HG02852 (cell line): ENCODE measurements at regions not wholly inside any gene's neighbourhood (a gene's known extent, or its start where the extent isn't known, plus 50 kb on each side); places are given as distances from the start of the nearest gene placed in this dataset.

Source experiments
- ATAC-seq: cut with Tn5 transposase; IDR thresholded peaks from one replicate; pipeline ENCODE4 v1.9.1; 2021; ENCODE audit warnings: mild to moderate bottlenecking, moderate library complexity; ENCODE audit not compliant: unreplicated experiment

DNA sequence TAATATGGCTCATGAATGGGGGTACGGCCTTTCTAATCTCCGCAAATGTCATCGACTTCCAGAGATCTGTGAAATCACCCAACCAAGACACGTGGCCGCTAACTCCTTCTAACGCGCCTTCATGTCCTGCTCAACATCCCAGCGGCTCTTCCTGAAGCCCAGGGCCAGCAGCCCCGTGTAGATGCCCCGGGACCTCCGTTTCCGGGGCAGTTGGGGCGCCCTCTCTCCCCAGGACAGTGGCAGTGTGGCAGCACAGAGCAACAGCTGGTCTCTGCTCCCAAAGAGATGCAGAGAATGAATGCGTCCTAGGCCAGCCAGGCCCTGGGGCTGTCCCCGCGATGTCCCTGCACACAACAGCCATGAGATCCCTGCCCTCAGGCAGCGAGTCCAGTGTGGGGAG lies 153.5 kb downstream of the RBFOX3 start:
- no peak for ATAC-seq

DNA sequence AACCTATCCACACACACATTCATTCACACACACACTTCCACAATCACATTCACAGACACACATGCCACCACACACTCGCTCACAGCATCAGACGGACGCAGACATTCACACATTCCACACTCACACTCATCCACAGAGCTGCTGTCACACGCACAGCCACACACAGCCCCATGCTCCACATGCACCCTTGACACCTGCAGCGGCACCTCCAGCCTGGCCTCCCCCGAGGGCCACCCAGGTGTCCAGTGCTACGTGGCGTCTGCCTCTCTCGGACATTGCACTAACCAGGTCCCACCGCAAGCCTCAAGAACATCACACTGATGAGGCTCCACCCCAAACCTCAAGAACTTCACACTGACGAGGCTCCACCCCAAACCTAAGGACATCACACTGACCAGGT lies 155.2 kb downstream of the RBFOX3 start:
- ATAC-seq = no peak

DNA sequence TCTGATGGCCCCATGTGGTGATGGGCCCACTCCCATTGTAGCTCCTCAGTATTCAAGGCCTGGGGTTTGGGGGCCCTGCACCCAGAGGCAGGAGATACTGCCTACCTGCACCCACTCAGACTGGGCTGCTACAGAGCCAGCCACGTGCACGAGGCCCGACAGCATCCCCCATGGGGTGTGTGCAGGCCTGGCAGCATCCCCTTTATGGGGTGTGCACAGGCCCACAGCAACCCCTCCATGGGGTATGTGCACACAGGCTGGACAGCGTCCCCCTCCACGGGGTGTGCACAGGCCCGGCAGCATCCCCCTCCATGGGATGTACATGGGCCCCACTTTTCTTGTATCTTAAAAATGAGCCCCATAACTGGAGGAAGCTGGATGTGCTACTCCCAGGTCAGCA lies 156.0 kb downstream of the RBFOX3 start:
- ATAC-seq = no peak

DNA sequence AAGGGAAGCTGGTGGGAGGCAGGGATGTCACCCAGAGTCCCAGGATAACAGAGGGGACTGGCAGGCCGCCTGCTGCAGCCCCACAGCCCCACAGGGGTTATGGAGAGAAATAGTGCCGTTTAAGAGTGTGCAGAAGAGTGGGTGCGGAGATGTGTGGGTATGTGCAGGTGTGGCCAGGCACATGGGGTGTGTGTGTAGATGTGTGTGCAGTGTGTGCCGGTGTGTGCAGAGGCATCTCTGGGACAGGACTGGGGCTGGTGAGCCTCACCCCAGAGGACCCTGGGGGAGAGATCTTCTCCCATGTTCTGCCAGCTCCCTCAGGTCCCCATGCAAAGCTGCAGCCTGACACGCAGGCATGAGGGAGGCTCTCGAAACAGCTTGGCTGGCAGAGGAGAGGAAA lies 157.4 kb downstream of the RBFOX3 start:
- ATAC-seq = no peak

DNA sequence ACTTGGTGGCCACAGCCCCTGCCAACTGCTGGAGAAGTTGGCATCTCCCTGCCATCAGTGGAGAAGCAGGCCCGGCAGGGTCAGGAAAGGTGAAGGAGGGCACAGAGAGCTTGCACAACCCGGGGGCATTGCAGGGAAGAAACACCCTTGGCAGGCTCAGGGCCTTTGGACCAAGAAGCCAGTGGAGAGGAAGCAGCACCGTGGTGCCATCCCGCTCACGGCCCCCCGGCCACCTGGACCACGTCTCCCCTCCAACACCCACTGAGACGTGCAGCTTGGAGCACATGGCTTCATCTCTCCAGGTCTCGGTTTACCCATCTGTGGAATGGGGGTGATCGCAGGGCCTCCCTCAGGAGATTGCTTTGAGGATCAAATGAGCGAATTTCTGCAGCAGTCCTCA lies 158.1 kb downstream of the RBFOX3 start:
- no peak for ATAC-seq

DNA sequence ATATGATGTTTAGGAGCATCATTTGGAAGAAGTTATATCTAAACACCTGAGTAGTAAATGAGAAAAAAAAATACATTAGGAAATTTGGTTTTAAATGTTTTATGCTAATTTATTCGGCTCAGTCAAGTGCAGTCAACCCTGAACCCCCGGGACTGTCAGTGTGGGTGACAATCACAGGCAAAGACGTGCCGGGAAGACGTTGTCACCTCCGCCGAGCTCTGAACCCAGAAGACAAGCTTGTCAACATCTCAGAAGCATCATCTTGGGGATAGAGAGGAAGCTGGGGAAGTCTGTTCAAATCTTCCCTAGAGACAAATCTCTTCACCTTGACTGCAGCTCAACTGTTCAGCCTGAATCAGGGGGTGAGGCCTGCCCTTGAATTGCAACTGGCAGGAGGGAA lies 159.7 kb downstream of the RBFOX3 start:
- ATAC-seq = no peak

DNA sequence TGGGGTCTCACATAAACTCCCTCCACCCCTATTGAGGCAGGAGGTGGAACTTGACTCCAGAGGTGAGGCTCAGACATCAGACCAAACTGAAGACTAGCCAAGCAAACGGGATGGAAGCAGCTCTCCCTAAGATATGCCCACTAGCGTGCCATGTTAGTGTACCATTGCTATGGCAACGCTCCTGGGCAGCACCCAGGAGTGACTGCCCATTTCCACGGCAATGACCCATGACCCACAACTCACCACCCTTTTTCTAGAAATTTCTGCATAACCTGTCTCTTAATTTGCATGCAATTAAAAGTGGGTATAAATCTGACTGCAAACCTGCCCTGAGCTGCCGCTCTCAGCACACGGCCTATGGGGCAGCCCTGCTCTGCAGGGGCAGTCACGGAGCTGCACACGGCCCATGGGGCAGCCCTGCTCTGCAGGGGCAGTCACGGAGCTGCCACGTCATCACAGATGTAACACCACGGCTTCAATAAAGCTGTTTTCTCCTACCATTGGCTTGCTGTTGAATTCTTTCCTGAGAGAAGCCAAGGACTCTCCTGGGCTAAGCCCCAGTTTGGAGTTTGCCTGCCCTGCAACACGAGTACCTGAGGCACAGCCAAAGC lies 164.3 kb downstream of the RBFOX3 start:
- no peak for ATAC-seq

DNA sequence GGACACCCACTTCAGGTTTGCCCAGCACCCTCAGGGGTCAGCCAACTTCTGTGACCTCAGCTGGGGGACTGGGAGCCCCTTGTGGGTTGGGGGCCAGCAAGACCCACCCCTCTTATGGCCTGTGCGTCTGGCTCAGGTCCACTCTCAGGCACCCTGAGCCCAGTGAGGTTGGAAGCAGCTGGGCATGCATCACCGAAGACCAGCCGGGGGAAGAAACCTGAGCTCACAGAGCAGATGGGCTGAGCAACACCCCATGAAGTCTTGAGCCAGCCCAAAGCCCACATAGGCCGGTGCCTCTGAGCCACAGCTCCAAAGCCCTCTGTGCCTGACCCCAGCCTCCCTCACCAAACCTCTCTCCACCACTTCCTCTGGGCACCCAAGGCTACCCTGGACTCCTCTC lies 166.7 kb downstream of the RBFOX3 start:
- ATAC-seq = no peak

DNA sequence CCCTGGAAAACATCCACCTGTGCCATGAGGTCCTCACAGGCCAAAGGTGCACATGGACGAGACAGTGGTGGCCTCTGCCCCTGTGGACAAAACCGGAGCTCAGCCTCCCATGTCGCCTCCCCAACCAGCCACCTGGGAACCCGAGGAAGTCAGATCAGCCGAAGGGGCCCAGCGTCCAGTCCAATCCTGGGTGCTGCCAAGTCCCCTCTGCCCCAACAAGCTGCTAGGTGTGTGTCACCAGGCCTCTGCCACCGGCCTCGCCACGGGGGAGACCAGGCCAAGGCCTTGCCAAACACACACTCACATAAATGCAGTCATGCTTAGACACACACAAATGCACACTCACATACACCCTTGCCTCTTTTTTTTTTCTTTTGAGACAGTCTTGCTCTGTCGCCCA lies 167.8 kb downstream of the RBFOX3 start:
- no peak for ATAC-seq

DNA sequence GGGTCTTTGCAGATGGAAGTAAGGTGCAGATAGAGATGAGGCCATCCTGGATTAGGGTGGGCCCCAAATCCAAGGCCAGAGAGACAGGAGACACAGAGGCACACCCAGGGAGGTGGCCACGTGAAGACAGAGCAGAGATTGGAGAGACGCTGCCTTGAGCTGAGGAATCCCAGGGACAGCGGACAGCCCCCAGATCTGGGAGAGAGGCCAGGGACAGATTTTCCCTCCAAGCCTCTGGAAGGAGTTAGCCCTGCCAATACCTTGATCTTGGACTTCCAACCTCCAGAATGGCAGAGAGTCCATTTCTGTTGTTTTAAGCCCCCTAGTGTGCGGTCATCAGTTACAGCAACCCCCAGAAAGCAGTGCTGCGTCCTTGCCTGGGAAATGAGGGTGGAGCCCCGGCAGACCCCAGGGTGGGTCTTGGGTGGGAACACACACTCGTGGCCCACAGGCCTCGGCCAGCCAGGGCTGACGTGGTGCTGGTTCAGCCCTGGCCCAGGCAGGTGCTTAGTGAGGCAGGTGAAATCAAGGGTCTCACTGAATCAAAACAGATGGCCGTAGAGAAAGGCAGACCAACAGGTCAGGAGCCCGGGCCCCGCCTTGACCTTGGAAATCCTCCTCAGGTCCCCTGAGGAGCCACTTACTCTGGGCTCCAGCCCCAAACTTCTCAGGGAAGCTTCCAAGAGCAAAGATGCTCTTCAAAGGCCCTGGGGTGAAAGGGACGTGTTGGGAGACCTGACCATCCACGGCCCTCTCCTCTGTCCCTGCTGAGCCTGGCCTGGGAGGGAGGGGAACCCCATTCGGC lies 169.3 kb downstream of the RBFOX3 start:
- no peak for ATAC-seq

DNA sequence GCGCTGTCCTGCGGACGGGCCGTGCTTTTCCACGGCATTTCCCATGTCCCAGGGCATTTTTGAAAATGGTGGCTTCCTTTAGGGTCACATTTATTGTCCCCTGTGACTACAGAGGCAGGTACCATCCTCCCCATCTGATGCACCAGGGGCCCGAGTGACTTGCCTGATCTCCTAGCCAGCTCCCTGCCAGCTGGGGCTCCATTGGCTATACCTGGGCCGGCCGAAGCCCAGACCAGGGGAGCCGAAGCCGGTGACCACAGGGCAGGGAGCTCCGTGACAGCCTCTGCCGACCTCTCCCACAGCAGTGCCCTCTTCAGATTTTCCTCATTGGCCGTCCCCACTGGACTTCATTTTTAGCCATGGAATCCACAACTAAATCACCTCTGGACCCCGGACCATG lies 170.6 kb downstream of the RBFOX3 start:
- no peak for ATAC-seq

DNA sequence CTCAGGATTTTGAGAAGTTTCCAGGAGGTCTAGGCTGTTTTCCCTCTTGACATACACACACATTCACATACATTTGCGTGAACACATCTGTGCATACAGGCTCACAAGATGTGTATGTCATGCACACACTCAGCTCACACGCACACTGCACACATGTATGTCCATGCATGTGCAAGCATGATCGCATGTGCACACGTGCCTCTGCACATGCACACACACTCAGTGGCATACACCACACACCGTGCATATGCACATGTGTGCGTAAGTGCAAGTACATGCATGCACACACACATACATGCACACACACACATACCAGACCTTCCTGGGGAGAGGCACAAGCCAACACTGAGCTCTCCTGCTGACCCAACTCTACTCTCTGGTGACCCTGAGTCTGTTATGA lies 171.4 kb downstream of the RBFOX3 start:
- no peak for ATAC-seq

DNA sequence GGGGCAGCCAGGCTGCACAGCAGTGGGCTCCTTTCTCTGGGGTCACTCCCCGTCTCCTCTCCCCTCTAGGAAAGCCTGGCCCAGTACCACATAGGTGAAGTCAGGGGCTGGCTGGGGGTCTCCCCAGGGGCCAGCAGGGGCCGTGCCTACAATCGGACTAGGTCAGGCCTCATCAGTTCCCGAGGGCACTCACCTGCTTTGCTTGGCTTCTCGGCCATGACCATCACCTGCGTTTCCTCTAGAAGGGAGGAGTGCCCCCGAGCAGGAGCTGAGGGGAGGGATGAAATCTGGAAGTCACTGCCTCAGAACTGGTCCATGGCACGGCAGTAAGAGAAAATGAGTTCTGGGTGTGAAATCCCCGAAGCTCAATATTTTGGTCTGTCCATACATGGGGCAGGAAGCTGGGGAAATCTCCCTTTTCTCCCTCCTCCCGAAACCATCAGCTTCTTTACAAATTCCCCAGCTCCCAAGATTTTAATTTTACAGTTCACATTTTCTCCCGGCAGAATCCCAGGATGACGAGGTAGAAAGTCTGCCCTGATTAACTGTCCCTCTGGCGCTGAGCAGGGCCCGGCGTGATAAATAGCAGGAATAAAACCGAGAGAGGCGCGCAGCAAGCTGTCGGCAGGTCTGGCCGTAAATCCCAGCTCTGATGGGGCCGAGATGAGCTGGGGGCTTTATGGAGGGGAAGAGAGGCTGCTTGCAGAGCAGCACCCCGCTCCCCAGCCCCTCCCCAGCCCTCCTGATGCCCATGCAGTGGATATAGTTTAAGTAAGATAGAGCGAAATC lies 172.1 kb downstream of the RBFOX3 start:
- ATAC-seq = no peak

DNA sequence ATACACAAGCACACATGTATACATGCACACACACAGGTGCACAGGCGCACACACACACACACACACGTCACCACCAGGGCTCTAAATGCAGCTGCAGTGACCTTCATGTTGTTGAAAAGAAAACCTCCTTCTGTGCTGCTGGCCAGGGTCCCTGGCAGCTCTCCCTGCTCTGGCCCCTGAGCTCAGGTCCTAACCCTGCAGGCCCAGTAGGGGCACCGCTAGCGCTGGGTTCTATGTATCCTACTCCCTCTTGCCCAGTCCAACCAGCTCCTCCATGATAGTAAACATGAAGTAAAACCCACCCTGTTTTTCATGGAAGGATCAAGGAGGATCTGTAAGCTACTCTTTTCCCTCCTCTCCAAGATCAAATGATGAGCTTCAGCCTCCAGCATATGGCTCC lies 172.8 kb downstream of the RBFOX3 start:
- ATAC-seq = no peak

DNA sequence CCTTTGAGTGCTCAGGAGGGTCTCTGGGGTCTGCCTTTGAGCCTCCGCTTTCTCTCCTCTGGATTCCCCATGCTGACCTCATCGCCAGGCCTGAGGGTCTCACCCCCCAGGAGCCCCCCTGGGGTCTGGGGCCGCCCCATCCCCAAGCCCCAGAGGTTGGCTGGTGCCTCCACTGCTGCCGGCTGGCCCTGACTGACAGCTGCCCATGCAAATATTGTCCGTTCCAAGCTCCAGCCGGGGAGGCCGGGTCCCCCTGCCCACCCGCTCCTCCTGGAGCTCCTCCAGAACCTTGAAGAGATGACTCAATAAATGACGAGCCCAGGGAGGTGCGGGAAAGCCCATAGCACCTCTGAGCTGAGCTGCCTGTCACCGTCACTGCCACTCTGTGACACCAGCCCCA lies 173.8 kb downstream of the RBFOX3 start:
- no peak for ATAC-seq

DNA sequence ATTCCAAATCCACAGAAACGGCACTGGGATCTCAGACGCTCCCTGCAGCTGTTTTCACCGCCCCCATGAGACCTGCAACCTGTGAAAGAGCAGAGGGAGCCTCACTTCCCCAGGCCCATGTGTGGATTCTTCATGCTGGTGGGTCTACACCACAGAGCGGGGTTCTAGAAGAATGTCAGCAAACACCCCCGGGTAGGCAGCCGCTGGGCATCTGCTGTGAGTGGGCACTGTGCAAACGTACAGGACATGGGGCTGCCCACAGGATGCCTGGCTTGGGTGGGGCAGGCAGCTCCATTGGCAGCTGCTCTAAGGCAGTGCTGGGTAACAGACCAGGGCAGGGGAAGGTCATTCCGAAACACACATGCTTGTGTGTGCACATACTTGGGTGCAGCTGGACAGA lies 174.9 kb downstream of the RBFOX3 start:
- no peak for ATAC-seq

DNA sequence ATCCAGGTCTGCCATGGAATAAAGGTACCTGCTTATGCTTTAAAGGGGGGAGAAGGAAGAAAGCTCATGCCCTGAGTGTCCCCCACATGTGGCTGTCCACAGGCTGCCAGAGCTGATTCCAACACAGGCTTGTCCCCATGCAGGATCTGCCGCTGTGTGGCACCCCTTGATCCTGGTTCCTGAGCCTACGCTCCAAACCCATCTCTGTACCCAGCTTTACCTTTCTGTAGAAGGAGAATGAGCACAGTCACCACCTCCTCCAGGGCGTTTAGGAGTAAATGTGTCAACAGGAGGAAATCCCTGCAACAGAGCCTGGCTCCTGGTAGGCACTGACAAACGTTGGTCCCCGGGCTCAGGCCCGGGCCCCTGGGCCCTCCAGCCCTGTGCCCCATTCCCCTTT lies 175.6 kb downstream of the RBFOX3 start:
- ATAC-seq = no peak

DNA sequence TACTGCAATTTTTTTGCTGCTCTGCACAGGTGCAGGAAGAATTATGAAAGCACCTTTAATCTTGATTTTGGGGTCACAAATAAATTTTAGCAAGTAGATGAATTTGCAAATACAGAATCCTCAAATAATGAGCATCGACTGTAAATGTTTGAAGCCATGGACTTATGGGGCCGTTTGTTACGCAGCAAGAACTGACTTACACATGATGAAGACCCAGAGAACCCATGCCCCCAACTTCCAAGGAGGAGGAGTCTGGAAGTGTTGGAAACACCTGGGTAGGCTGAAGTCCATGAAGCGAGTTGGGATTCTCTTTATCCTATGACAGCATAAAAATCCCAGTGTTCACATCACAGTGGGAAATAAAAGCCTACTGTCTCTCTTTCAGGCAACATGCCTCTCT lies 176.6 kb downstream of the RBFOX3 start:
- no peak for ATAC-seq

DNA sequence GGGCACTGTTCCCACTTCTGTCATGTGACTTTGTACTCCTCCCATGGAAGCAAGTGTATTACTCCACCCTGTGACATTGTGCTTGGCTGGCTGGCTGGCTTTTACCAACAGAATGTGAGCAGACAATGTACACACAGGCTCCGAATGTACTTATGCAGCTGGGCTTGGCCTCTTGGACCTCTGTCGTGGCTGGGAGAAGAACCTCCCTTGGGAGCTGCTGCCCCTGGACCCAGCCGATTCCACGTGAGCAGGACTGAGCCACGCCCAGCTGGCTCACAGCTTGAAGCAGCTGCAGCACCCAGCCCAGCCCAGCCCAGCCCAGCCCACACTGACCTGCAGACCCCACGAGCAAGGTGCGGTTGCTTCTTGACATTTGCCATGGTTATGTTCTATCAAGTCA lies 177.5 kb downstream of the RBFOX3 start:
- ATAC-seq = no peak

DNA sequence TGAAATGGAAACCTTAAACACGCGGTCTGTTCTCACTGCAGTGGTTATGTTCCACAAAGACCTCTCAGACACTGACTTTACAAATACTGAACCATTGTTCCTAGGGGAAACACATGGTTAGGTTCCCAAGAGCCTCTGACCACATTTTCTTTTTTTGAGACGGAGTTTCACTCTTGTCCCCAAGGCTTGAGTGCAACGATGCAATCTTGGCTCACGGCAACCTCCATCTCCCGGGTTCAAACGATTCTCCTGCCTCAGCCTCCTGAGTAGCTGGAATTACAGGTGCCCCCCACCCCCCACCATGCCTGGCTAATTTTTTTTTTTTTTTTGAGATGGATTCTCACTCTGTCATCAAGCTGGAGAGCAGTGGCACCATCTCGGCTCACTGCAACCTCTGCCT lies 179.7 kb downstream of the RBFOX3 start:
- no peak for ATAC-seq

DNA sequence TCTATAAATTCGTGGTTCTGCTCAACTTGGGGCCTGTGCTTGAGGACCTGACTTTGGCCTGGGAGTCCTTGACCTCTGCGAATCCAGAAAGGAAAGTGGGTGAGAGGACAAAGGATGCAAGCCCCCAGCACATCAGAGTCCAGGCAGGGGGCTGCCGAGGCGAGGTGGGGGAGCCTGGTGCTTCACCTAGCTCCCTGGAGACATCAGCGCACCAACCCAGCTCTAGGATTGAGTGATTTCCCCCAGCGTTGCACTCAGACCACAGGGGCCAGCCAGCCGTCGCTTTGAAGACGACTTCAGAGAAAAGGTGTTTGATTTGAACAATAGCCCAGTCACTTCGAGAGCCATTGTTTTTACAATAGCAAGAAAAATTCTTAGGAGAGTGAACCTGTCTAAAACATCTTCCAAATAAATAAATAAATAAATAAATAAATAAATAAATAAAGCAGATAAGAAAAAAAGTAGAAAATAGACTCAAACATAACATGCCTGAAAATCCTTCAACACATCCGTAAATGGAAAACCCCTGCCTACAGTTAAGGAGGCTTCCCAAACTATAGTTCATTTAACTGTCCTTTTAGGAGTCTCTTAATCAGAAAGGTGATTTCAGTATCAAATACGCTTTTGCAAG lies 180.9 kb downstream of the RBFOX3 start:
- no peak for ATAC-seq

DNA sequence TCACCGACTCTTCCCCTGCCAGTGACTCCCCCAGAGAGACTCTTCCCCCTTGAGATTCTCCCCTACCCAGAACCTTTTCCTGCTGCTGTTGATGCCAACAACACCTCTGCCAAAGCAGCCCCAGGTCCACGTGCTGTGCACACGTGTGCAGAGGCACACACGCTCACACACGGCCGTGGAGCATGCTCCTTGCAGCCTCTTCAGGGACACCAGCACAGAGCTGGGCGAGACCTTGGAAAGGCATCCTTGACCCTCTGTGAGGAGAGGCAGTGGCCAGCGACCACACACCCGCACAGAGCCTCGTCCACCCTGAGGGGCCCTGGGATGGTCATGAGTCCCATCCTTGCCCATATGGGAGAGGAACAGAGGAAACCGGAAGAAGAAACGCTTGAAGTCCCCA lies 181.9 kb downstream of the RBFOX3 start:
- no peak for ATAC-seq
